DOHH2 (cell line): ENCODE measurements at regions not wholly inside any gene's neighbourhood (a gene's known extent, or its start where the extent isn't known, plus 50 kb on each side); places are given as distances from the start of the nearest gene placed in this dataset.

Experiments
- H3F3A ChIP-seq: fragments of 200-600 bp; sonication (generic), shearing (Covaris generic); 2 replicates; pipeline ENCODE4 v1.6.0; 2016; ENCODE audit warnings: antibody characterized with exemption, mild to moderate bottlenecking; ENCODE audit not compliant: control insufficient read depth, insufficient read depth
- H3K27ac ChIP-seq: fragments of 200-600 bp; sonication (generic); 2 replicates; pipeline ENCODE4 v1.5.1; 2014; ENCODE audit warnings: low read depth, mild to moderate bottlenecking, low read length, moderate library complexity
- H3K27me3 ChIP-seq: fragments of 200-600 bp; sonication (generic); 2 replicates; pipeline ENCODE4 v1.6.1; 2014; ENCODE audit warnings: mild to moderate bottlenecking, low read length, mixed read lengths; ENCODE audit not compliant: control insufficient read depth
- H3K36me3 ChIP-seq: fragments of 200-600 bp; sonication (generic); 2 replicates; pipeline ENCODE4 v1.6.1; 2014; ENCODE audit warnings: mild to moderate bottlenecking, low read length, moderate library complexity, mixed read lengths; ENCODE audit not compliant: control insufficient read depth
- H3K4me1 ChIP-seq: fragments of 200-600 bp; sonication (generic); 2 replicates; pipeline ENCODE4 v1.6.1; 2014; ENCODE audit warnings: mild to moderate bottlenecking, low read length, mixed read lengths; ENCODE audit not compliant: control insufficient read depth
- H3K4me2 ChIP-seq: fragments of 200-600 bp; sonication (generic); 2 replicates; pipeline ENCODE4 v1.6.0; 2014; ENCODE audit warnings: mild to moderate bottlenecking, low read length, moderate library complexity
- H3K4me3 ChIP-seq: fragments of 200-600 bp; sonication (generic); 2 replicates; pipeline ENCODE4 v1.5.1; 2014; ENCODE audit warnings: mild to moderate bottlenecking, low read length, mixed read lengths
- H3K79me2 ChIP-seq: fragments of 200-600 bp; sonication (generic); 2 replicates; pipeline ENCODE4 v1.6.1; 2014; ENCODE audit warnings: mild to moderate bottlenecking, low read length, mixed read lengths; ENCODE audit not compliant: control insufficient read depth
- H3K9me2 ChIP-seq: fragments of 200-600 bp; sonication (generic); replicated peaks from 2 replicates; pipeline ENCODE4 v1.6.1; 2014; ENCODE audit warnings: mild to moderate bottlenecking, low read length, mixed read lengths; ENCODE audit not compliant: control insufficient read depth
- H3K9me3 ChIP-seq: fragments of 200-600 bp; sonication (generic); 2 replicates; pipeline ENCODE4 v1.6.1; 2014; ENCODE audit warnings: antibody characterized with exemption, low read length, mixed read lengths; ENCODE audit not compliant: control insufficient read depth, insufficient read depth
- H4K20me1 ChIP-seq: fragments of 200-600 bp; sonication (generic); 2 replicates; pipeline ENCODE4 v1.6.0; 2014; ENCODE audit warnings: low read depth, mild to moderate bottlenecking, antibody characterized with exemption, low read length, moderate library complexity; ENCODE audit not compliant: control insufficient read depth, insufficient read depth
- EZH2phosphoT487 ChIP-seq: fragments of 200-600 bp; sonication (generic); IDR thresholded peaks from 2 replicates; pipeline ENCODE4 v1.6.1; 2017; ENCODE audit warnings: borderline replicate concordance, mild to moderate bottlenecking, antibody characterized with exemption, low read length, moderate library complexity, mixed read lengths
- TF ChIP-seq, protein P1 (sequence below): fragments of 200-600 bp; sonication (generic); IDR thresholded peaks from one replicate; pipeline ENCODE4 v1.5.1; 2014; ENCODE audit warnings: antibody characterized with exemption, mild to moderate bottlenecking, low read depth, low read length; ENCODE audit not compliant: poor library complexity, severe bottlenecking

DNA sequence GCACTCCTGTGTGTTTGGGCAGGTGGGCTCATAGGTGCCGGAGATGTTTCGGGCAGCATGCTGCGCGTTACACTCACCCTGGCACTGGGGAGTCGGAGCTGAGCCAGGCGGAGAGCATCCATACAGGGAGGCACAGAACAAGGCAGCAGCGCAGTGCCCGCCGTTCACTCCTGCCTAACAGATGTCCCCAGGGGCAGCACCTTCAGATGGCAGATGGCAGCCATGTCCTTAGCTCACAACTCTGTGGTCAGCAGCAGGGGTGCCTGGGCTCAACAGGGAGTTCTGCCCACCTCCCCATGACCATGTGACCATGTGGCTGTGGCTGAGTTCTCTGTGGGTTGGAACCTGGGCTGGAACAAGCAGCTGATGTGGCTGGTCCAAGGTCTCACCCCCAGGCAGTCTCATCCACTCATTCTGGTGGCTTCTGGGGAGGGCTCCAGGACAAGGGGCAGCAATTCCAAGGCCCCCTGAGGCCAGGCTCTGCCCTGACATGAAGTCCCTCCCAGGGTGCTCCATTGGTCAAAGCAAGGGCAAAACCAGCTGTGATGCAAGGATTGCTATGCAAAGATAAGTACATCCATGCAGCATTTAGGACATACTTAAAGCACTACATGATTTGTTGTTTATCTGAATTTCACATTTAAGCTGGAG, 64.2 kb downstream of the MRPL36 start:
- H3F3A ChIP-seq = no peaks in the 10 kb centered on the region
- no peak for TF ChIP-seq EZH2phosphoT487

GRCh38 chr5:1734908-1735289, 64.7 kb downstream of the MRPL36 start:
- TF ChIP-seq, protein P1, sequence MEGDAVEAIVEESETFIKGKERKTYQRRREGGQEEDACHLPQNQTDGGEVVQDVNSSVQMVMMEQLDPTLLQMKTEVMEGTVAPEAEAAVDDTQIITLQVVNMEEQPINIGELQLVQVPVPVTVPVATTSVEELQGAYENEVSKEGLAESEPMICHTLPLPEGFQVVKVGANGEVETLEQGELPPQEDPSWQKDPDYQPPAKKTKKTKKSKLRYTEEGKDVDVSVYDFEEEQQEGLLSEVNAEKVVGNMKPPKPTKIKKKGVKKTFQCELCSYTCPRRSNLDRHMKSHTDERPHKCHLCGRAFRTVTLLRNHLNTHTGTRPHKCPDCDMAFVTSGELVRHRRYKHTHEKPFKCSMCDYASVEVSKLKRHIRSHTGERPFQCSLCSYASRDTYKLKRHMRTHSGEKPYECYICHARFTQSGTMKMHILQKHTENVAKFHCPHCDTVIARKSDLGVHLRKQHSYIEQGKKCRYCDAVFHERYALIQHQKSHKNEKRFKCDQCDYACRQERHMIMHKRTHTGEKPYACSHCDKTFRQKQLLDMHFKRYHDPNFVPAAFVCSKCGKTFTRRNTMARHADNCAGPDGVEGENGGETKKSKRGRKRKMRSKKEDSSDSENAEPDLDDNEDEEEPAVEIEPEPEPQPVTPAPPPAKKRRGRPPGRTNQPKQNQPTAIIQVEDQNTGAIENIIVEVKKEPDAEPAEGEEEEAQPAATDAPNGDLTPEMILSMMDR = no peak

More for the DNA sequence above, 64.2 kb downstream of the MRPL36 start:
- H3K27me3 ChIP-seq = peaks cover 5% of the 10 kb centered on the region; the same call in 1 of the 2 replicates
- H3K4me1 ChIP-seq = no peaks in the 10 kb centered on the region
- no peak overlapping the region for H3K4me3 ChIP-seq
- no peaks in the 10 kb centered on the region for H4K20me1 ChIP-seq
- no peak overlapping the region for H3K4me2 ChIP-seq
- H3K79me2 ChIP-seq = no peaks in the 10 kb centered on the region
- no peak overlapping the region for H3K27ac ChIP-seq
- H3K9me3 ChIP-seq = no peaks in the 10 kb centered on the region
- no peaks in the 10 kb centered on the region for H3K9me2 ChIP-seq
- H3K36me3 ChIP-seq = no peaks in the 10 kb centered on the region

GRCh38 chr5:1734271-1734907, 65.2 kb downstream of the MRPL36 start:
- H3K4me2 ChIP-seq = no peak overlapping the region
- no peaks in the 10 kb centered on the region for H3K36me3 ChIP-seq
- H3F3A ChIP-seq = no peaks in the 10 kb centered on the region
- H3K27ac ChIP-seq = no peak overlapping the region
- 0 out of 2 replicates have a peak, but pooled peaks cover 3% of the 10 kb centered on the region for H3K27me3 ChIP-seq
- H3K4me1 ChIP-seq = no peaks in the 10 kb centered on the region
- no peaks in the 10 kb centered on the region for H3K79me2 ChIP-seq
- H3K4me3 ChIP-seq = no peak overlapping the region
- no peaks in the 10 kb centered on the region for H3K9me2 ChIP-seq
- no peaks in the 10 kb centered on the region for H4K20me1 ChIP-seq
- TF ChIP-seq EZH2phosphoT487 = no peak
- TF ChIP-seq, protein P1 = no peak
- no peaks in the 10 kb centered on the region for H3K9me3 ChIP-seq

More at GRCh38 chr5:1734908-1735289, 64.7 kb downstream of the MRPL36 start:
- Histone ChIP-seq H3K9me3 (no peaks in the 10 kb centered on the region), H3K79me2 (no peaks in the 10 kb centered on the region), H3K36me3 (no peaks in the 10 kb centered on the region), H3K27ac (no peak overlapping the region), H3K4me2 (no peak overlapping the region), H3F3A (no peaks in the 10 kb centered on the region), H4K20me1 (no peaks in the 10 kb centered on the region), H3K27me3 (0 out of 2 replicates have a peak, but pooled peaks cover 3% of the 10 kb centered on the region), H3K4me1 (no peaks in the 10 kb centered on the region), H3K9me2 (no peaks in the 10 kb centered on the region), H3K4me3 (no peak overlapping the region)

DNA sequence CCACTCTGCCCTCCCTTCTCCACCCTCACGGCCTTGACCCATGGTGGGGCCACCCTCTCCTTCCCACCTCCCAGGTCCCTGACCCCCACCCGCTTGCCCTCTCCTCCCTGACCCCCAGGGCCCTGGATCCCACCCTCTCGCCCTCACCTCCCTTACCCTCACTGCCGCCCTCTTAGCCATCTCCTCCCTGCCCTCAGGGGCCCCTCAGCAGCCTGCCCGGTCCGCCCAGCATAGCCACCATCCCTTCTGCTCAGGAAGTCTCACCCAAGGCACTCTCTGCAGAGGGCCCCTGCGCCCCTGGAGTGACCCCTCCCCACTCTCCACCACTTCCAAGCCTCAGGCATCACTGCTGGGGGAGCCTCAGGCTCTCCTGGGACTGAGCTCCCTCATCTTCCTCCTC, 66.3 kb downstream of the MRPL36 start:
- Histone ChIP-seq H3K79me2 (no peaks in the 10 kb centered on the region), H3K4me2 (no peak overlapping the region), H3K36me3 (no peaks in the 10 kb centered on the region), H3F3A (no peaks in the 10 kb centered on the region), H4K20me1 (no peaks in the 10 kb centered on the region), H3K9me2 (no peaks in the 10 kb centered on the region), H3K4me1 (no peaks in the 10 kb centered on the region), H3K27me3 (0 out of 2 replicates have a peak, but pooled peaks cover 3% of the 10 kb centered on the region), H3K4me3 (no peak overlapping the region), H3K27ac (no peak overlapping the region), H3K9me3 (no peaks in the 10 kb centered on the region)
- TF ChIP-seq, protein P1 = no peak
- no peak for TF ChIP-seq EZH2phosphoT487
